Activated naive CD8-positive, alpha-beta T cell treated with anti-CD3 and anti-CD28 coated beads, Interleukin-2, amount 50 U/mL, for 24 hours (primary cell): ENCODE measurements at regions not wholly inside any gene's neighbourhood (a gene's known extent, or its start where the extent isn't known, plus 50 kb on each side); places are given as distances from the start of the nearest gene placed in this dataset.

Experiments
- ATAC-seq: fragments of 150-1000 bp; cut with Tn5 transposase; one replicate; pipeline ENCODE4 v1.10.0; 2021
- DNase-seq: peaks from one replicate; pipeline ENCODE4 v3.0.0; 2021
- H3K27ac Mint-ChIP-seq: one replicate; pipeline ENCODE4 v1.8.0; 2021; ENCODE audit warnings: mild to moderate bottlenecking, mixed read lengths
- H3K27me3 Mint-ChIP-seq: one replicate; pipeline ENCODE4 v1.8.0; 2021; ENCODE audit warnings: mixed read lengths
- H3K36me3 Mint-ChIP-seq: one replicate; pipeline ENCODE4 v1.8.0; 2021; ENCODE audit warnings: low read depth, mixed read lengths
- H3K4me1 Mint-ChIP-seq: one replicate; pipeline ENCODE4 v1.8.0; 2021; ENCODE audit warnings: mixed read lengths
- H3K4me3 Mint-ChIP-seq: one replicate; pipeline ENCODE4 v1.8.0; 2021; ENCODE audit warnings: mild to moderate bottlenecking, moderate library complexity, mixed read lengths
- H3K9me3 Mint-ChIP-seq: one replicate; pipeline ENCODE4 v1.8.0; 2021; ENCODE audit warnings: mixed read lengths

DNA sequence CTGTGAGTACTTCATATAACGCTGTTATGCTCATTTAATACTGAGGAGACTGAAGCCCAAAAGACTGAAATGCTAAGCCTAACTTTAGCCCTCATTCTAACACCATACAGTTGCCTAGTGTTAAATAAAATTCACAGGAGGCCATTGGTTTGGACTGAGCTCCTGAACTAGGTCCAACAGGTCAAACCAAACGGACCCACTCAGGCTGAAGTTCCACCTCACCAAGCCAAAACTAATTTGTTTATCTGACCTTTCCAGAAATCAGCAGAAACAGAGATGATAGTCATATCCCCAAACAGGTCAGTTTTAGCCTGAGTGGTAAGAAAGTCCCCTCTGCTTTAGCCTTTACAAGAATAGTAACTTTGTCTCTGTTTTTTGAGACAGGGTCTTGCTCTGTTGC, 311.3 kb upstream of the ZP4 start:
- H3K4me1 Mint-ChIP-seq = no peaks in the 10 kb centered on the region
- ATAC-seq (no peak), DNase-seq (no peak)
- peaks cover 8% of the 10 kb centered on the region for H3K9me3 Mint-ChIP-seq
- H3K27ac Mint-ChIP-seq = no peak overlapping the region
- H3K27me3 Mint-ChIP-seq = no peaks in the 10 kb centered on the region
- no peaks in the 10 kb centered on the region for H3K36me3 Mint-ChIP-seq
- H3K4me3 Mint-ChIP-seq = no peak overlapping the region

- Mint-ChIP-seq H3K9me3 (peaks cover 11% of the 10 kb centered on the region), H3K4me3 (no peak overlapping the region), H3K36me3 (no peaks in the 10 kb centered on the region), H3K27ac (no peak overlapping the region), H3K27me3 (no peaks in the 10 kb centered on the region), H3K4me1 (no peaks in the 10 kb centered on the region)
- ATAC-seq (no peak), DNase-seq (no peak)
Observed at GRCh38 chr1:238199325-238199724, 308.6 kb upstream of the ZP4 start.

DNA sequence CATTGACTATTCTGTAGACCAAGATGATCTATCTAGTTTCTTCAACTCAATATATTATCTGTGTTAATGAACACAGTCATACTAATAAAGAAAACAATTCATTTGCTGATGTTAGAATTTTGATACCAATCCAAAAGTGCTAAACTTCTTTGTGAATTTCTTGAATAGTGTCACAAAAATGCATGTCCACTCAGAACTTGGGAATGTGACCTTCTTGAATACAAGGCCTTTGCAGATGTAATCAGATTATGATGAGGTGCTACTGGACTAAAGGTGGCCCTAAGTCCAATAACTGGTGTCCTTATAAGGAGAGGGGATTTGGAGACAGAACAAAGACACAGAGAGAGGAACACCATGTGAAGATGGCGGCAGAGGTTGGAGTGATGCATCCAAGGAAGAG, 305.8 kb upstream of the ZP4 start:
- DNase-seq (no peak), ATAC-seq (no peak)
- Mint-ChIP-seq H3K36me3 (no peaks in the 10 kb centered on the region), H3K9me3 (peaks cover 12% of the 10 kb centered on the region), H3K4me1 (no peaks in the 10 kb centered on the region), H3K4me3 (no peak overlapping the region), H3K27me3 (no peaks in the 10 kb centered on the region), H3K27ac (no peak overlapping the region)

DNA sequence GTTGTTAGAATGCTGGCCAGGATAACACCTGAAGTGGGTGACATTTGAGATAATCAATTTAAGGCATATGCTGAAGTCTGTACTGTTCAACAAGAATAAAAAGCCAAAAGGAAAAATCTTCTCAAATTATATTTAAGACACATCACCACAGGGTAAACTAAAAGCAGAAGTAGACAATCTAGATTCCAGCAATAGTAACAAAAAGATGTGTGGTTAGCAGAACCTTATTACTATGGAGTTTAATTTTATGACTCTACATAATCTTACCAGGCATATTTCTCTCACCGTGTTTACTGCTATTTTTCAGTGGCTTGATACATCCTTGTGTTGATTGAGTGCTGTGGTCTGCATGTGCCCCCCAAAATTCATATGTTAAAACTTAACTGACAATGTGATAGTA, 300.4 kb upstream of the ZP4 start:
- Mint-ChIP-seq H3K27me3 (no peaks in the 10 kb centered on the region), H3K4me1 (no peaks in the 10 kb centered on the region), H3K4me3 (no peak overlapping the region), H3K27ac (no peak overlapping the region), H3K36me3 (no peaks in the 10 kb centered on the region), H3K9me3 (peaks cover 13% of the 10 kb centered on the region)
- ATAC-seq (no peak), DNase-seq (no peak)

GRCh38 chr1:238187575-238187949, 296.8 kb upstream of the ZP4 start:
- H3K27ac Mint-ChIP-seq = no peak overlapping the region
- no peak for ATAC-seq
- H3K4me3 Mint-ChIP-seq = no peak overlapping the region
- H3K27me3 Mint-ChIP-seq = no peaks in the 10 kb centered on the region
- no peaks in the 10 kb centered on the region for H3K4me1 Mint-ChIP-seq
- DNase-seq = no peak
- no peaks in the 10 kb centered on the region for H3K36me3 Mint-ChIP-seq
- H3K9me3 Mint-ChIP-seq = peaks cover 24% of the 10 kb centered on the region

DNA sequence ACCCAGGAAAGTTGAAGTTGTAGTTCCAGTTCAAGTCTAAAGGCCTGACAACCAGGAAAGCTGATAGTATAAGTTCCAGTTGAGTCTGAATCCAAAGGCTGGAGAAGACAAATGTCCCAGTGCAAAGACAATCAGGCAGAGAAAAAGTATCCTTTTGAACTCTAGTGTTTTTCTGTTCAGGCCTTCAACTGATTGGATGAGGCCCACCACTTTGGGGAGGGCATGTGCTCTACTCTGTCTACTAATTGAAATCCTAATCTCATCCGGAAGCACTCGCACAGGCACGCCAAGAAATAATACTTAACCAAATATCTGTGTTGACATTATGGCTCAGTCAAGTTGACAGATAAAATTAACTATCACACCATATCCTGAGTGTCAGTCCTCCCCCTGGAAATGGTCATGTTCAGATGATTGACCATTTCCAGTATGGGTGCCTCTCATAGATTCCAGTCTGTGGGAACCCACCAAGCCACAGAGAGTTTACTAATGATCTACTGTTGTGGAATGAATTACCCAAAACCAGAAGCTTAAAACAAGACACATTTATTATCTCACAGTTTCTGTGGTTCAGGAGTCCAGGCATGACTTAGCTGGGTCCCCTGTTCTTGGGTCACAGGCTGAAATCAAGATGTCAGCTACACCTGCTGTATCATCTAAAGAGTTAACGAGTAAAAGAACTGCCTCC, 296.3 kb upstream of the ZP4 start:
- DNase-seq = no peak
- Mint-ChIP-seq H3K4me1 (no peaks in the 10 kb centered on the region), H3K9me3 (peaks cover 29% of the 10 kb centered on the region), H3K27ac (no peak overlapping the region), H3K36me3 (no peaks in the 10 kb centered on the region), H3K27me3 (no peaks in the 10 kb centered on the region), H3K4me3 (no peak overlapping the region)
- ATAC-seq = no peak

- DNase-seq (no peak), ATAC-seq (no peak)
- Mint-ChIP-seq H3K4me1 (no peaks in the 10 kb centered on the region), H3K4me3 (no peak overlapping the region), H3K36me3 (no peaks in the 10 kb centered on the region), H3K27ac (no peak overlapping the region), H3K9me3 (peaks cover 33% of the 10 kb centered on the region), H3K27me3 (no peaks in the 10 kb centered on the region)
Observed at GRCh38 chr1:238177960-238178645, 287.4 kb upstream of the ZP4 start.

GRCh38 chr1:238177351-238177750, 286.6 kb upstream of the ZP4 start:
- Mint-ChIP-seq H3K27me3 (no peaks in the 10 kb centered on the region), H3K27ac (no peak overlapping the region), H3K4me3 (no peak overlapping the region), H3K4me1 (no peaks in the 10 kb centered on the region), H3K9me3 (peaks cover 27% of the 10 kb centered on the region), H3K36me3 (no peaks in the 10 kb centered on the region)
- DNase-seq (no peak), ATAC-seq (no peak)

- Mint-ChIP-seq H3K36me3 (no peaks in the 10 kb centered on the region), H3K4me3 (no peak overlapping the region), H3K27ac (no peak overlapping the region), H3K9me3 (peaks cover 19% of the 10 kb centered on the region), H3K4me1 (no peaks in the 10 kb centered on the region), H3K27me3 (no peaks in the 10 kb centered on the region)
- no peak for DNase-seq
- ATAC-seq = no peak
Observed at GRCh38 chr1:238176441-238176840, 285.7 kb upstream of the ZP4 start.

DNA sequence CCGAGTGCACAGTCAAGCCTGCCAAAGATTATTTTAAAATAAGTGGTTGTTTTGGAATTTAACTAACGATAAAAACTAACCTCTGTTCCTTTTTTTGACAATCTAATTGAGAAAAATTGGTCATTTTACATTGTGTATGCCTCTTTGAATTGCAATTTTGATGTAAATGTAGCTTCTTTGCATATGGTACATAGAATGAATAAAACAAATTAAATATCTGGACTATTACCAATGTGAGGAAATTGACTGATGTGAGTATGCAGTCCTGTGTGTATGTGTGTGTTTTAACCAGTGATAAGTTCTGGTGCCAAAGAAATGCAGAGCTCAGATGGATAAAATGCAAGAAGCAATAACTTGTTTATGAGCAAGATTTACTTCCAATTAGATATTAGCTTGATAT, 281.3 kb upstream of the ZP4 start:
- Mint-ChIP-seq H3K27ac (no peak overlapping the region), H3K27me3 (no peaks in the 10 kb centered on the region), H3K9me3 (peaks cover 24% of the 10 kb centered on the region), H3K36me3 (no peaks in the 10 kb centered on the region), H3K4me1 (no peaks in the 10 kb centered on the region), H3K4me3 (no peak overlapping the region)
- DNase-seq (no peak), ATAC-seq (no peak)

DNA sequence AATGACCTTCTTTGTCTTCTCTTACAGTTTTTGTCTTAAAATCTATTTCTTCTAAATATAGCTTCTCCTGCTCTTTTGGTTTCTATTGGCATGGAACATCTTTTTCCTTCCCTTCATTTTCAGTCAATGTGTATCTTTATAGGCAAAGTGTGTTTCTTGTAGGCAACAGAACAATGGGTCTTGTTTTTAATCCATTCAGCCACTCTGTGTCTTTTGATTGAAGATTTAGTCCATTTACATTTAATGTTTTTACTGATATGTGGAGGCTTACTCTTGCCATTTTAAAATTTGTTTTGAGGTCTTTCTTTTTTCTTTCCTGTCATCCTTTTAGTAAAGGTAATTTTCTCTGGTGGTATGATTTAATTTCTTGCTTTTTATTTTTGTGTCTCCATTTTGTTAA, 271.2 kb upstream of the ZP4 start:
- DNase-seq = no peak
- H3K27ac Mint-ChIP-seq = no peak overlapping the region
- H3K27me3 Mint-ChIP-seq = no peaks in the 10 kb centered on the region
- no peak for ATAC-seq
- no peaks in the 10 kb centered on the region for H3K4me1 Mint-ChIP-seq
- H3K36me3 Mint-ChIP-seq = no peaks in the 10 kb centered on the region
- H3K4me3 Mint-ChIP-seq = no peak overlapping the region
- H3K9me3 Mint-ChIP-seq = peaks cover 21% of the 10 kb centered on the region

DNA sequence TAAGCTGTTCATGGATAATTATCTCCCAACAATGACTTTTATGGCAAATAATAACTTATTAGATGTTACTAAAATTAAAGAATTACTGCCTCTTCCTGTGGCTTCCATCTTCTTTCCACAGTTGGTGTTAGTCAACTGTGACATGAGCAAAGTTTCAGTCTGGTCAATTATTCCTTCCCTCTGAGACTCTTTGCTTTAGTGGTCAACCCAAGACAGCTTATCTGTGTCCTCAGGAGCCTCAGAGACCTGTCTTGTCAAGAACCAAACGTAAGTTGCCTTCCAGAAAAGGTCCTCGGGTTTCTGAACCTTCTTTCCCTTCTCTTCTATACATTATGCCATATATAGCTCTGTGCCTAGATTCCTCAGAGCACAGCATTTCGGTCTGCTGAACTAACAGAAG, 263.2 kb upstream of the ZP4 start:
- Mint-ChIP-seq H3K36me3 (no peaks in the 10 kb centered on the region), H3K4me3 (no peak overlapping the region), H3K4me1 (no peaks in the 10 kb centered on the region), H3K27ac (no peak overlapping the region), H3K9me3 (peaks cover 13% of the 10 kb centered on the region), H3K27me3 (no peaks in the 10 kb centered on the region)
- ATAC-seq (no peak), DNase-seq (no peak)

DNA sequence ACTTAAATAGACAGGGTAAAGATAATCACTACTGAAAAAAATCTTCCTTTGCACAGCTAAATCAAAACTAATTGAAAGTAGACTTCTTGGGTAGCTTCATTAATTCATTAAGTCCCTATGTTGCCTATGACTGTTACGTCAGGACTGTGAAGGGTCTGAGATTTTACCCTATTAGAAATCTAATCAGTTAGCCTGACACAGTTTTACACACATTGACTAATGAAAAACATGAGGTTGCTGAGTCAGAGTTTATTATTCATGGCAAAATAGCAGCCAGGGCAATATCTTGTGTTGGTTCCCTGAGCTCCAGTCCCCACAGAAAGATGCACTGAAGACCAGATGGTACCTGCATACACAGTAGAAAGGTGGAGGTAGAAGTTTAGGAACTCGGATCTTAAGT, 262.5 kb upstream of the ZP4 start:
- Mint-ChIP-seq H3K27me3 (no peaks in the 10 kb centered on the region), H3K27ac (no peak overlapping the region), H3K36me3 (no peaks in the 10 kb centered on the region), H3K4me1 (no peaks in the 10 kb centered on the region), H3K9me3 (peaks cover 9% of the 10 kb centered on the region), H3K4me3 (no peak overlapping the region)
- DNase-seq = no peak
- ATAC-seq = no peak

- Mint-ChIP-seq H3K9me3 (peaks cover 14% of the 10 kb centered on the region), H3K4me1 (no peaks in the 10 kb centered on the region), H3K27ac (no peak overlapping the region), H3K4me3 (no peak overlapping the region), H3K27me3 (no peaks in the 10 kb centered on the region), H3K36me3 (no peaks in the 10 kb centered on the region)
- ATAC-seq = no peak
- DNase-seq = no peak
Observed at GRCh38 chr1:238152119-238152518, 261.4 kb upstream of the ZP4 start.

- Mint-ChIP-seq H3K36me3 (no peaks in the 10 kb centered on the region), H3K27ac (no peak overlapping the region), H3K9me3 (peaks cover 7% of the 10 kb centered on the region), H3K4me3 (no peak overlapping the region), H3K4me1 (no peaks in the 10 kb centered on the region), H3K27me3 (no peaks in the 10 kb centered on the region)
- no peak for ATAC-seq
- DNase-seq = no peak
Observed at GRCh38 chr1:238143038-238143437, 252.3 kb upstream of the ZP4 start.

GRCh38 chr1:238141353-238141752, 250.6 kb upstream of the ZP4 start:
- Mint-ChIP-seq H3K27me3 (no peaks in the 10 kb centered on the region), H3K4me1 (no peaks in the 10 kb centered on the region), H3K9me3 (no peaks in the 10 kb centered on the region), H3K27ac (no peak overlapping the region), H3K4me3 (no peak overlapping the region), H3K36me3 (no peaks in the 10 kb centered on the region)
- ATAC-seq (no peak), DNase-seq (no peak)
